DND-41 (cell line): ENCODE measurements at regions not wholly inside any gene's neighbourhood (a gene's known extent, or its start where the extent isn't known, plus 50 kb on each side); places are given as distances from the start of the nearest gene placed in this dataset.

Source experiments
- ATAC-seq: fragments of 200-7000 bp; cut with Tn5 transposase; 3 replicates; pipeline ENCODE4 v1.9.1; 2021; ENCODE audit warnings: low read depth; ENCODE audit not compliant: insufficient read depth
- DNase-seq: peaks from one replicate; pipeline ENCODE4 v3.0.0-alpha.2; 2020
- H2AFZ ChIP-seq: 2 replicates; pipeline ENCODE4 v1.6.0; 2012; ENCODE audit warnings: low read depth, low read length
- H3K27ac ChIP-seq: 2 replicates; pipeline ENCODE4 v1.5.1; 2012; ENCODE audit warnings: low read length, inconsistent platforms
- H3K27me3 ChIP-seq: fragments of 200-600 bp; sonication (generic); 2 replicates; pipeline ENCODE4 v1.6.0; 2012; ENCODE audit warnings: low read length, mild to moderate bottlenecking, inconsistent platforms; ENCODE audit not compliant: insufficient read depth, poor library complexity
- H3K36me3 ChIP-seq: 2 replicates; pipeline ENCODE4 v1.5.1; 2012; ENCODE audit warnings: low read length, inconsistent platforms; ENCODE audit not compliant: insufficient read depth
- H3K4me1 ChIP-seq: 2 replicates; pipeline ENCODE4 v1.5.1; 2012; ENCODE audit warnings: mild to moderate bottlenecking, low read length; ENCODE audit not compliant: insufficient read depth
- H3K4me2 ChIP-seq: 2 replicates; pipeline ENCODE4 v1.6.0; 2012; ENCODE audit warnings: mild to moderate bottlenecking, moderate library complexity, low read length, inconsistent platforms; ENCODE audit not compliant: insufficient read depth
- H3K4me3 ChIP-seq, 2 experiments: fragments of 200-600 bp in 1 of 2; shearing (Covaris generic) in 1 of 2; 2 replicates each; pipeline ENCODE4 v1.5.1; 2012 to 2016; ENCODE audit warnings: inconsistent platforms in 2 of 2, low read length in 2 of 2, mild to moderate bottlenecking in 2 of 2, low read depth in 1 of 2, moderate library complexity in 1 of 2
- H3K79me2 ChIP-seq: 2 replicates; pipeline ENCODE4 v1.6.0; 2012; ENCODE audit warnings: low read length, inconsistent platforms; ENCODE audit not compliant: insufficient read depth
- H3K9ac ChIP-seq: 2 replicates; pipeline ENCODE4 v1.6.0; 2012; ENCODE audit warnings: low read depth, mild to moderate bottlenecking, inconsistent platforms, low read length, moderate library complexity
- H3K9me3 ChIP-seq: 2 replicates; pipeline ENCODE4 v1.5.1; 2012; ENCODE audit warnings: low read length, moderate library complexity, mild to moderate bottlenecking, inconsistent platforms; ENCODE audit not compliant: insufficient read depth, severe bottlenecking
- H4K20me1 ChIP-seq: 2 replicates; pipeline ENCODE4 v1.6.0; 2012; ENCODE audit warnings: low read length; ENCODE audit not compliant: insufficient read depth
- CTCF ChIP-seq: IDR thresholded peaks from 2 replicates; pipeline ENCODE4 v1.5.1; 2012; ENCODE audit warnings: borderline replicate concordance, low read length, moderate library complexity, mild to moderate bottlenecking; ENCODE audit not compliant: poor library complexity, severe bottlenecking; ENCODE audit errors: extremely low read depth
- EZH2 ChIP-seq: IDR thresholded peaks from 3 replicates; pipeline ENCODE4 v1.6.1; 2012; ENCODE audit warnings: borderline replicate concordance, low read depth, mild to moderate bottlenecking, moderate library complexity, low read length, inconsistent platforms; ENCODE audit not compliant: severe bottlenecking

GRCh38 chr4:152044331-152045036 is 283.7 kb upstream of the GATB start:
- DNase-seq = no peak
- Histone ChIP-seq H2AFZ (no peak overlapping the region), H3K9ac (no peak overlapping the region), H3K4me3 (no peak overlapping the region), H3K4me2 (no peak overlapping the region), H3K27ac (no peak overlapping the region), H3K79me2 (no peaks in the 10 kb centered on the region), H3K9me3 (no peaks in the 10 kb centered on the region), H3K36me3 (no peaks in the 10 kb centered on the region), H4K20me1 (no peaks in the 10 kb centered on the region), H3K27me3 (no peaks in the 10 kb centered on the region), H3K4me1 (no peaks in the 10 kb centered on the region)
- ATAC-seq = no peak
- TF ChIP-seq CTCF (no peak), EZH2 (no peak)

GRCh38 chr4:152041295-152041694 is 280.5 kb upstream of the GATB start:
- no peak overlapping the region for H3K4me3 ChIP-seq
- no peaks in the 10 kb centered on the region for H3K9me3 ChIP-seq
- H3K36me3 ChIP-seq = no peaks in the 10 kb centered on the region
- H3K79me2 ChIP-seq = no peaks in the 10 kb centered on the region
- ATAC-seq (0 out of 3 replicates have a peak, but pooled peaks have one; percentile 37), DNase-seq (no peak)
- H3K4me1 ChIP-seq = no peaks in the 10 kb centered on the region
- H3K27ac ChIP-seq = no peak overlapping the region
- H3K4me2 ChIP-seq = no peak overlapping the region
- H4K20me1 ChIP-seq = no peaks in the 10 kb centered on the region
- TF ChIP-seq EZH2 (no peak), CTCF (no peak)
- no peaks in the 10 kb centered on the region for H3K27me3 ChIP-seq
- no peak overlapping the region for H2AFZ ChIP-seq
- no peak overlapping the region for H3K9ac ChIP-seq

GRCh38 chr4:152039691-152040090 is 278.9 kb upstream of the GATB start:
- H3K4me2 ChIP-seq = no peak overlapping the region
- H3K9me3 ChIP-seq = no peaks in the 10 kb centered on the region
- no peaks in the 10 kb centered on the region for H3K4me1 ChIP-seq
- DNase-seq (no peak), ATAC-seq (no peak)
- H3K9ac ChIP-seq = no peak overlapping the region
- no peak overlapping the region for H3K4me3 ChIP-seq
- no peak overlapping the region for H3K27ac ChIP-seq
- H4K20me1 ChIP-seq = no peaks in the 10 kb centered on the region
- no peaks in the 10 kb centered on the region for H3K36me3 ChIP-seq
- no peaks in the 10 kb centered on the region for H3K27me3 ChIP-seq
- no peak overlapping the region for H2AFZ ChIP-seq
- TF ChIP-seq EZH2 = no peak
- no peak for TF ChIP-seq CTCF
- H3K79me2 ChIP-seq = no peaks in the 10 kb centered on the region
